KMS-11 (cell line): ENCODE measurements at regions not wholly inside any gene's neighbourhood (a gene's known extent, or its start where the extent isn't known, plus 50 kb on each side); places are given as distances from the start of the nearest gene placed in this dataset.

Source experiments
- H2AFZ ChIP-seq: fragments of 200-600 bp; sonication (generic); 2 replicates; pipeline ENCODE4 v1.6.1; 2016; ENCODE audit warnings: antibody characterized with exemption, mixed run types, low read depth
- H3K27ac ChIP-seq: fragments of 200-600 bp; sonication (generic); 2 replicates; pipeline ENCODE4 v1.6.1; 2016; ENCODE audit warnings: mild to moderate bottlenecking, mixed run types
- H3K27me3 ChIP-seq: fragments of 200-600 bp; sonication (generic); 2 replicates; pipeline ENCODE4 v1.6.1; 2017; ENCODE audit warnings: mild to moderate bottlenecking, low read depth, mixed run types, moderate library complexity; ENCODE audit not compliant: insufficient read depth
- H3K36me3 ChIP-seq: fragments of 200-600 bp; sonication (generic); 2 replicates; pipeline ENCODE4 v1.6.1; 2017; ENCODE audit warnings: mild to moderate bottlenecking, mixed run types; ENCODE audit not compliant: insufficient read depth
- H3K4me1 ChIP-seq: fragments of 200-600 bp; sonication (generic); 2 replicates; pipeline ENCODE4 v1.6.1; 2016; ENCODE audit warnings: mild to moderate bottlenecking, low read depth, mixed run types; ENCODE audit not compliant: poor library complexity, severe bottlenecking
- H3K4me2 ChIP-seq: fragments of 200-600 bp; sonication (generic); 2 replicates; pipeline ENCODE4 v1.7.0; 2016; ENCODE audit warnings: mild to moderate bottlenecking, mixed run types
- H3K4me3 ChIP-seq: fragments of 200-600 bp; sonication (generic); IDR thresholded peaks from 2 replicates; pipeline ENCODE4 v1.6.1; 2017; ENCODE audit warnings: low read depth, low read length, mixed read lengths; ENCODE audit not compliant: insufficient read depth
- H3K79me2 ChIP-seq: fragments of 200-600 bp; sonication (generic); 2 replicates; pipeline ENCODE4 v1.6.1; 2016; ENCODE audit warnings: low read depth, mixed run types; ENCODE audit not compliant: insufficient read depth
- H3K9ac ChIP-seq: fragments of 200-600 bp; sonication (generic); 2 replicates; pipeline ENCODE4 v1.6.1; 2016; ENCODE audit warnings: mild to moderate bottlenecking, mixed run types
- H4K20me1 ChIP-seq: fragments of 200-600 bp; sonication (generic); 2 replicates; pipeline ENCODE4 v1.6.1; 2016; ENCODE audit warnings: mild to moderate bottlenecking, mixed run types; ENCODE audit not compliant: insufficient read depth
- CTCF ChIP-seq: fragments of 200-600 bp; sonication (generic); conservative IDR thresholded peaks from 2 replicates; pipeline ENCODE4 v1.6.1; 2017; ENCODE audit warnings: low read depth, mild to moderate bottlenecking, antibody characterized with exemption, low read length, moderate library complexity, mixed read lengths

- Histone ChIP-seq H3K4me2 (no peak overlapping the region), H3K4me3 (no peak overlapping the region), H3K27ac (no peak overlapping the region), H3K27me3 (no peaks in the 10 kb centered on the region), H3K79me2 (no peaks in the 10 kb centered on the region), H3K36me3 (no peaks in the 10 kb centered on the region), H3K9ac (no peak overlapping the region), H2AFZ (no peak overlapping the region), H3K4me1 (no peaks in the 10 kb centered on the region), H4K20me1 (no peaks in the 10 kb centered on the region)
- no peak for TF ChIP-seq CTCF
Observed at GRCh38 chr2:5548991-5549715, 143.0 kb upstream of the SOX11 start.

- no peak overlapping the region for H3K4me3 ChIP-seq
- no peaks in the 10 kb centered on the region for H3K4me1 ChIP-seq
- H3K36me3 ChIP-seq = no peaks in the 10 kb centered on the region
- no peaks in the 10 kb centered on the region for H4K20me1 ChIP-seq
- H3K4me2 ChIP-seq = no peak overlapping the region
- no peak for TF ChIP-seq CTCF
- H3K79me2 ChIP-seq = no peaks in the 10 kb centered on the region
- no peak overlapping the region for H2AFZ ChIP-seq
- H3K27me3 ChIP-seq = no peaks in the 10 kb centered on the region
- no peak overlapping the region for H3K9ac ChIP-seq
- H3K27ac ChIP-seq = no peak overlapping the region
Observed at GRCh38 chr2:5549771-5550170, 142.4 kb upstream of the SOX11 start.

- no peak for TF ChIP-seq CTCF
- H3K27me3 ChIP-seq = no peaks in the 10 kb centered on the region
- no peak overlapping the region for H3K27ac ChIP-seq
- no peaks in the 10 kb centered on the region for H3K36me3 ChIP-seq
- no peaks in the 10 kb centered on the region for H3K79me2 ChIP-seq
- H4K20me1 ChIP-seq = no peaks in the 10 kb centered on the region
- H3K4me1 ChIP-seq = no peaks in the 10 kb centered on the region
- H3K4me3 ChIP-seq = no peak overlapping the region
- H2AFZ ChIP-seq = no peak overlapping the region
- H3K4me2 ChIP-seq = no peak overlapping the region
- no peak overlapping the region for H3K9ac ChIP-seq
Observed at GRCh38 chr2:5555636-5556035, 136.5 kb upstream of the SOX11 start.

GRCh38 chr2:5561006-5561405 lies 131.2 kb upstream of the SOX11 start:
- Histone ChIP-seq H2AFZ (no peak overlapping the region), H4K20me1 (no peaks in the 10 kb centered on the region), H3K27me3 (no peaks in the 10 kb centered on the region), H3K79me2 (no peaks in the 10 kb centered on the region), H3K4me3 (no peak overlapping the region), H3K4me1 (no peaks in the 10 kb centered on the region), H3K27ac (no peak overlapping the region), H3K36me3 (no peaks in the 10 kb centered on the region), H3K9ac (no peak overlapping the region), H3K4me2 (no peak overlapping the region)
- TF ChIP-seq CTCF = no peak
